GM20000 (cell line): ENCODE measurements at regions not wholly inside any gene's neighbourhood (a gene's known extent, or its start where the extent isn't known, plus 50 kb on each side); places are given as distances from the start of the nearest gene placed in this dataset.

Experiments used
- DNase-seq: peaks from one replicate; pipeline ENCODE4 v3.0.0; 2012; ENCODE audit warnings: low spot score
- TF ChIP-seq, protein P1 (sequence below): IDR thresholded peaks from 2 replicates; pipeline ENCODE4 v1.5.1; 2012; ENCODE audit warnings: mild to moderate bottlenecking, control low read depth; ENCODE audit errors: extremely low read depth, missing control alignments

DNA sequence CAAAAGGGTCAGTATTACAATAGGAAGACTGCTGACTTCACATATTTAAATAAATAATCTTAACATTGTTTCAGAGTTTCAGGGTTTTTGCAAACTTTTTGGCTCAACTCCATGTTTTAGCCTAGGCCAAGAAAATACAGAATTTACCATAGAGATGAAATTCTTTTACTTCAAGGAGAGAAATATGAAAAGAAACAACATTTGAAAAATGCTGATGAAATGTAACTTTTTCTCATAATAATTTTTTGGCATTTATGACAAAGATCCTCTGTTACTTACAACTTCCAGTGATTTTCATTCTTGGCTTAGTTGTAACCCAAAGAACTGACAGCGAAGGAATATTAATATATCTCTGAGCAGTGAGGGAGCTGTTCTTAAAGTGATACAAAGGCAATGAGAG is 316.1 kb upstream of the EMCN start:
- TF ChIP-seq, protein P1, sequence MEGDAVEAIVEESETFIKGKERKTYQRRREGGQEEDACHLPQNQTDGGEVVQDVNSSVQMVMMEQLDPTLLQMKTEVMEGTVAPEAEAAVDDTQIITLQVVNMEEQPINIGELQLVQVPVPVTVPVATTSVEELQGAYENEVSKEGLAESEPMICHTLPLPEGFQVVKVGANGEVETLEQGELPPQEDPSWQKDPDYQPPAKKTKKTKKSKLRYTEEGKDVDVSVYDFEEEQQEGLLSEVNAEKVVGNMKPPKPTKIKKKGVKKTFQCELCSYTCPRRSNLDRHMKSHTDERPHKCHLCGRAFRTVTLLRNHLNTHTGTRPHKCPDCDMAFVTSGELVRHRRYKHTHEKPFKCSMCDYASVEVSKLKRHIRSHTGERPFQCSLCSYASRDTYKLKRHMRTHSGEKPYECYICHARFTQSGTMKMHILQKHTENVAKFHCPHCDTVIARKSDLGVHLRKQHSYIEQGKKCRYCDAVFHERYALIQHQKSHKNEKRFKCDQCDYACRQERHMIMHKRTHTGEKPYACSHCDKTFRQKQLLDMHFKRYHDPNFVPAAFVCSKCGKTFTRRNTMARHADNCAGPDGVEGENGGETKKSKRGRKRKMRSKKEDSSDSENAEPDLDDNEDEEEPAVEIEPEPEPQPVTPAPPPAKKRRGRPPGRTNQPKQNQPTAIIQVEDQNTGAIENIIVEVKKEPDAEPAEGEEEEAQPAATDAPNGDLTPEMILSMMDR, result no peak

DNA sequence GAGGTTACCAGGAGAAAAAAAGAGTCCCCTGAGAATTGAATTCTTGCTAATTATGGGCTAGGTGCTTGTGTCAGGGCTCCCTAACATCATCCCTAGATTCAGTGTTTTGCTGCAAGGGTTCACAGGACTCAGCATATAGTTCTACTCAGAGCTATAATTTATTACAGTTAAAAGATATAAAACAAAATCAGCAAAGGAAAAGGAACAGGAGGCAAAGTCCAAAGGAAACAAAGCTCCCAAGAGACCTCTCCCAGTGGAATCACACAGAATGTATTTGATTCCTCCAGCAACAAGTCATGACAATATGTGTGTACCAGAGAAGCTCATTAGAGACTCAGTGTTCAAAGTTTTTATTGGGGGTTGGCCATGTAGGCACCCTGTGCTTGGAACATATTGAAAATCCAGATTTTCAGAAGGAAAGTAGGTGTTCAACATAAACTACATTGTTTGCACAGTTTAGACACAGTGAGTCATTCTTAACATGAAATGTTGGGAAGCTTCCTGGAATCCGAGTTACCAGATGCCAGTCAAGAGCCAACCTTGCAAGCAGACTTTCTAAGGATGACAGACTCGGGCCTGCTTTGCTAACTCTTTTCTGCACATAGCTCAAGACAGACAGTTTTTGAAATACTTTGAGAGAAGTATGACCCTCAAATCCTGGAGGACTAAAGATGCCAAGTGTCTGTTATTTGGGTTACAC is 311.3 kb upstream of the EMCN start:
- no peak for DNase-seq
- TF ChIP-seq, protein P1, result no peak

More for the DNA sequence above, 316.1 kb upstream of the EMCN start:
- no peak for DNase-seq

DNA sequence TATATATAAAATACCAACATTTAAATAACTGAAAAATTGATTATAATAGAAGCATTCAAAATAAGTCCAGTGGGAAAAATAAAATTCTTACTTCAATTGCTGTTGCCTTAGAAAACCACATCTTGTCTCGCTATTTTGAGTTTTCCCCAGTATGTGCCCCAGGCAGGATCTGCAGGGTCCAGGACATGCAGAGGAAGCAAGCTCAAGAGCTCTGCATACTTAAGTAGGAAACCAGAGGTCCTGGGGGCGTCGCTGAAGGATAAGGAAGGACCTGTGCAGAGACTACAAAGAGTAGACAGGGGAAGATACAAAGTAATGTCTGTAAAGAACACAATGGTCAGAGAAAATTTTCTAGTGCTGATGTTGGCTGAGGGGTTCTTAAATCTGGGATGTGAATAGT is 310.5 kb upstream of the EMCN start:
- no peak for DNase-seq
- TF ChIP-seq, protein P1, result no peak

- DNase-seq, result no peak
- TF ChIP-seq, protein P1, result no peak
These were observed 309.9 kb upstream of the EMCN start for GRCh38 chr4:100827756-100828155.

- no peak for DNase-seq
These were observed 309.2 kb upstream of the EMCN start for GRCh38 chr4:100826808-100827548.

DNA sequence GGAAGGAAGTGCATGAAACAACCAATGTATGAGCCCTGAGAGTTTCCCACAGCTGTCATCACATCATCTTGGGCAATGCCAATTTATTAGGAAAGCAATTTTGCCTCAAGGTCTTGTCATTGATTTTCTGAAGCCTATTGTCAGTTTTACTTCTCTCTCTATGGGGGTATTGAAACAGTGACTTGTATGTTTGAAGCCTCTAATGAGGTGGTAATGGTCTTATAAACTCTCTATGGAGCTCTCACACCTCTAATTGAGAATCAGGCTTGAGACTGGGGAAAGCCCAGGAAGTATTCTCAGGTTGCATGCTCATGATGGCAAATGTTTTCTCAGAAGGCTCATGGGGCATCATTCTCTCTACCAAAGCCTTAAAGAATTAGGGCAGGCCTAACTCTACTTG is 308.2 kb upstream of the EMCN start:
- no peak for DNase-seq
- TF ChIP-seq, protein P1, result no peak

More at GRCh38 chr4:100826808-100827548, 309.2 kb upstream of the EMCN start:
- TF ChIP-seq, protein P1, result no peak

- TF ChIP-seq, protein P1, result no peak
- no peak for DNase-seq
These were observed 306.1 kb upstream of the EMCN start for GRCh38 chr4:100823993-100824323.
